ENCODE measurements at regions not wholly inside any gene's neighbourhood (a gene's known extent, or its start where the extent isn't known, plus 50 kb on each side); places are given as distances from the start of the nearest gene placed in this dataset.

DNA sequence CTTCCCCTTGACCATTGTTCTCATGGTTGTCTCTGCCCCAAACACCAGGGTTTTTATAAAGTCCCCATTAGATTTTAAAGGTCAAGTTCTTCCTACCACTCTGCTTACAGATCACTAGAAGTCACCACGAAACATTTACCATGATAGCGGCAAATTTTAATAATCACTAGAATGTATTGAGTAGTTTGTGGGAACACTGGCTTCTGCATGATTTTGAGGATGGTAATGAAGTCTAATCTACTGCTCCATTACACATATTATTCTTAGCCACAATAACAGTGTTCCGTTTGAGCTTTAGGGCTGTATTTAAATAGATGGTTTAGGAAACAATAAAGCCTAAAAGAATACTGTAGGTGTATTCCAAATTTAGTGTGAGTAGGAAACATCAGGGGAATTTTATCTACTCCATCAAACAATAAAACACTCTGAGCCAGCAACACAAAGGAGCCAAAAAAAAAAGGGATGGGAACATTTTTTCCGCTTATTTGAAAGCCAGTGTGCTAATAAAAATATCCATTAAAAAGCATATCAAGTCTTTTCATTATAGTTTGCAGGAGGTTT, 49.7 kb downstream of the KLF12 start:
- DNase-seq: no peak

DNA sequence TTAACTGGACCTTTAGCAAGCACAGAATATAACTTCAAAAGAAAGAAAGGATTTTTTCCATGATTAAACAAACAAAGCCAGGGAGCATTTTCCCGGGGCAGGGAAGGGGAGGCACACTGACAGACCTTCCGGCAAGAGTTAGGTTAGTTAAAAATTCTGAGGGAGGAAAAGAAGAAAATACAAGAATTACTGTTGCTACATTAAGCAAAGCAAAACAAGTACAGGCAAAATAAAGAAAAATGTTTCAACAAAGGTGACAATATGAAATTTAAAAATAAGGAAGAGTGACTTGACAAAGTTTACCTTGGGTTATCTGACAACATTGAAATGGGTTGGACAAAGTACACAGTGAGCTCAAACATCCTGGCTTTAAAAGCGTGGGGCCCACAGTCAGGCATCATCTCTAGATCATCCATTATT, 51.5 kb downstream of the KLF12 start:
- DNase-seq: no peak

DNA sequence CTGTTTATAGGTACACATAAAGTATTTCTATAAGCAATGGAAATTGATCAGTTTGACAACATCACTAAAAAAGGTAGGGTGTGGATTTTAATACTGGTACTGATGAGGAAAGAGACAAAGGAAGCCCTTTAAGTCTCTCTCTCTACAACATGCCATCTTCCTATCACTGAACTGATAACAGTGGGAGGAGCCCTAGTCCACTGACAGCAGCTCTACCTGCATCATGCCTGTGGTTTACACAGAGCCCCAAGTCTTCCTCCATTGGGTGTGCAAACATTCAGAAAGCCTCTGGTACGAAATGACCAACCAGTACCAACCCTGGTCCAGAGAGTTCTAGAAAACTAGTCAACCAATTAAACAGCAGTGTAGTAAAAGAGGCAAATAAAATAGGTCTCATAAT, 53.4 kb downstream of the KLF12 start:
- no peak for DNase-seq

GRCh38 chr13:74077792-74078191, 56.4 kb downstream of the KLF12 start:
- no peak for DNase-seq

DNA sequence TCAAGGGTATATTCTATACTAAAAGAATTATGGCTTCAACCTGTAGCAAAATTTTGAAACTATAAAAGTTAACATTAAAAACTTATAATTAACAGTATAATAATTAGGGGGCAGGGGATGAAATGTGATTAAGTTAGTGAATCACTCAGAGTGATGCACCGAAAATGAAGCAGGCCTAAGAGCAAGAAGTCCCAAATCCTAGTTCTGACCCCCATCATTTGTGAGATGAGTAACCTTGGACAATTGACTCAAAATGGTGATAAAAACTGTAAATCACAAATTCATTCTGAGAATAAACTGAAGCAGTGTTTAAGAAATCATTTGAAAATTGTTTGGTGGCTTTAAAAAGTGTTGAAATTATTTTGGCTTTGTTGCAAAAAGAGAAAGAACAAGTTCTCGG, 56.8 kb downstream of the KLF12 start:
- no peak for DNase-seq

DNA sequence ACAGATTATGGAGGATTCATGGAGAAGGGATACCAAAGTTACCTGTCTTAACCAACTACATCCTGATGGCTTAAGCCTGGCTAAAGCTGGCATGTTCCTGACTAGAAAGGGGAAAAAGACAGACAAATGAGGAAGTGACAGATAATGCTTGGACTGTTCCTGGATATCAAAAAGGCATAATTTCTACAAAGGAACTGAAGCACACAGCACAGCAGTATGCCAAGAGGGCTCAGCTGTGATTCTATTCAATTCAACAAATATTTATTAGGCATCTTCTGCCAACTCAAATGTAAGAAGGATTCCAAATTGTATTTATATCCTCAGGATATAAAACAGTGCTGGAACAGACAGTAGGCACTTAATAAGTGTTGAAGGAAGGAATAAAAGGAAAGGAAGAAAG, 59.5 kb downstream of the KLF12 start:
- no peak for DNase-seq

DNA sequence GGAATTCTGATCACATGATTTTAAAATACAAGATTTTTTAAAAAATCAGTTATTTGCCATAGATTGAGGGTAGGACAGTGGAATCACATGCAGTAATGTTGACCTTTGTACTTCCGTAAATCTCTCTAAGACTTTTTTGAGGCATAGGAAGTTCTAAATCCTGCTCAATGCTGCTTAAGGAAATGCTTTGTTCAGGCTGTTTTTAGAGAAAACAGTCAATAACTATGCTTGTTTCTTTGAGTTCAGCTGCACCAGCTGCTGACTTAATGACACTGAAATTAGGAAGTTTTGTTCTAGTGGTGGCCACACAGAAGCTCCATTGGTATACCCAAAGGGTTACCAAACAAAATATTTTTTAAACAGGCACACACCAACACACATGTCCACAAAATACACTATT, 60.9 kb downstream of the KLF12 start:
- DNase-seq: no peak

GRCh38 chr13:74070513-74070912, 63.7 kb downstream of the KLF12 start:
- DNase-seq: no peak

DNA sequence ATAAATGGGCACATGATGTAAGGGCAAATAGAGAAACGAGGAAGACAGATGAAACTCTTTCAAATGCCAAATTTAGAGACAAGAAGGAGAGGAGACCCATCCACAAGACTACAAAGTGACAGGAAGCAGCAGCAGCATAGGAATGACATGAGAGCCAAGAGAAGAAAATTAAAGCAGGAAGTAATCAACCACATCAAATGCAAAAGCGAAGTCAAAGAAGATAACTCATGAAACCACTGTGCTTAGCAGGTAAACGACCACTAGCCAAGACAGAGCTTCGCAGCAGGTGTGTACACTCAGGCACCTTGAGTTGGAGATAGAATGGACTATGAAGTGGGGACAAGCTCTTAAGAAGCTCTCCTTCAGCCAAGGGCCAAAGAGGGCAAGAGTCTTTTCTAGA, 64.1 kb downstream of the KLF12 start:
- DNase-seq: no peak

DNA sequence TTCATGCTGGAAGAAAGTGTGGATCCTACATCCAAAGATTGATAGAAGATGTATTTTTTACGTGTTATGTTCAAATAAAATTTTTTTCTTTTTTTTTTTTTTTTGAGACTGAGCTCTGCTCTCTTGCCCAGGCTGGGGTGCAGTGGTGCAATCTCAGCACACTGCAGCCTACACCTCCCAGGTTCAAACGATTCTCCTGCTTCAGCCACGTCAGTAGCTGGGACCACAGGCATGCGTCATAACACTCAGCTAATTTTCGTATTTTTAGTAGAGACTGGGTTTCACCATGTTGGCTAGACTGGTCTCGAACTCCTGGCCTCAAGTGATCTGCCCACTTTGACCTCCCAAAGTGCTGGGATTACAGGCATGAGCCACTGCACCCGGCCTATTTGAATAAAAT, 65.7 kb downstream of the KLF12 start:
- no peak for DNase-seq

GRCh38 chr13:74067818-74068217, 66.4 kb downstream of the KLF12 start:
- no peak for DNase-seq

GRCh38 chr13:74066937-74067336, 67.3 kb downstream of the KLF12 start:
- no peak for DNase-seq

GRCh38 chr13:74064805-74065312, 69.3 kb downstream of the KLF12 start:
- DNase-seq: no peak

GRCh38 chr13:74063533-74064100, 70.6 kb downstream of the KLF12 start:
- no peak for DNase-seq

DNA sequence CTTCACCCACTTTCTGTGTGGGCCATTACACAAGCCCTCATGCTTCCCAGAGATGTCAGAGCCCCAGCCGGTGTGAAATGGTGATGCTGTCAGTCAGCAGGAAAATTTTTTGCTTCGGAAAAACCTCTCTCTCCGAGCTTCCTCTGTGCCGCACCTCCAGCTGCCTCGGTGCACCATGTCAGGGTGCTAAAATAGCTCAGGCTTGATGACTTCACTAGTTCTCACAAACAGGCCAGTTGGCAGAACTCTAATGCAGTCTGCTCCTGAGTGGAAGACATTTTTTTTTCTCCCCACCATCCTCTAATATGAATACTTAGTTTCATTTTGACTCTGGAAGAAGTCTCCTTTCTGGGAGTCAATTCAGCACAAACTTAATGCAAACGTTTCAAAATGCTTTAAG, 71.3 kb downstream of the KLF12 start:
- DNase-seq: peak; percentile 35

- DNase-seq: peak; percentile 28
Measured at GRCh38 chr13:74061926-74062595, 72.1 kb downstream of the KLF12 start.

- no peak for DNase-seq
Measured at GRCh38 chr13:74056801-74057542, 77.2 kb downstream of the KLF12 start.

DNA sequence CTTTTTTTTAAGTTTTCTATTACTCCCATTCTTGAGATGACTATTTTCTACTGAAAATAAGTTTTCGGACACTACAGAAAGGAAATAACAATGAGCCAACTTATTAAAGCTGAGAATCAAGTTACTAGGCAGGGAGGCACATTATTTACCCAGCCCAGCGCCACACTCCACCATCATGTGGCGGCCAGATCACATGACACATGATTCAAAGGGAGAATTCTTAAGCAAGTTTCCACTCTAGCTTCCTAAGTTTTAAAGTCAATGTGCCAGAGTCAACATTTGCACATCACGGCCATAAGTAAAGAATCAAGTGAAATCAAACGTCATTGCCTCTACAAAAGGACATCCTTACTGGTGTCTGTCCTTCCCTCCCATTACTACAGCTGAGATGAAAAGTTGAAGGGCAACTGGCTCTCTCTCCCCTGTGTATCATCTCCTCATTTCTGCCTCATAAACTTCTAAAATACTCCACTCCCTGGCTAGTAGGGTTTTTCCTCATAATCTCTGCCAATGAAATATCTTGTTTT, 81.7 kb downstream of the KLF12 start:
- DNase-seq: no peak

DNA sequence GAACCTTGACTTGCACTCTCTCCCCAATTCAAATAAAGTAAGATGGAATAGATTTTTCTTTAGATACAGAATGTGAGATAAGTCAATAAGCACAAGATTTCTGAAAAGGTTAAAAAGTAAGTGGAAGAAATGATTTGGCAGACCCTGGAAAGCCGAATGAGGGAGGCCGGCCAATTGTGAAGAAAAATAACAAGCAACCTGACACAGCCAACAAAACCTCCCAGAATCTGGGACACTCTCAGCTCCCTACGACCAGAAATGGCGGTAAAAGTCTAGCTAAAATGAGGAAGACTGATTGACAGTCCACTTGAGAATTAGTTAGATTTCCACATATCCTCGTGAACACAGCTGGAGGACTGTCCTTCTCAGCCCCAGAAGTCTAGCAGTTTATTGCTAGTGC, 85.4 kb downstream of the KLF12 start:
- DNase-seq: no peak

DNA sequence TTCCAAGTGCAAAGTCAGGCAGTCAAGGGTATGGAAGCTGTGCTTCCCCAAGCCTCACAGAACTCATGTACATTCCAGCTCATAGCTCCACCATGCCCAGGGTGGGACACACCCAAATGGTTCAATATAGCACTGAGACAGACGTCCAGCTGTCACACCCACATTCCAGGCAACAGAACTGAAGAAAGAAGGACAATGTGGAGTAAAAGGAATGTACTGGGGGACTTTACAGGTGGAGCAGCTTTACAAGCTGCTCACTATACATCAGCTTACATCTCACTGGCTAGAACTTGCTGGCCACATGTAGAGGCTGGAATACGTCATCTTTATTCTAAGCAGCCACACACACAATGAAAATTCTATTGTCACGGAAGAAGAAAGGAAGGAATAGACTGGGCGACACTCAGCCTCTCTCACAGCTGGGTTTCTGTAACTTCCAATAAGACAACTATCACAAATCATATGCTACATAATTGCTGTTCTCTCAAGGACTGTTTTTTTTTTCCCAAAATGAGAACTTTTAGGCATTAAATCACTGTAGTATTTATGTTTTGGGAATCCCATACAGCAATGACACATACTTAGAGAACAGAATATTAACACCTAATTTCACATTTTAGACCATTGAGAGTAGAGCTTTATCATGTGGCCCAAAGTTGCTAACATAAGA, 86.1 kb downstream of the KLF12 start:
- DNase-seq: no peak

- DNase-seq: no peak
Measured at GRCh38 chr13:74046431-74046830, 87.8 kb downstream of the KLF12 start.

DNA sequence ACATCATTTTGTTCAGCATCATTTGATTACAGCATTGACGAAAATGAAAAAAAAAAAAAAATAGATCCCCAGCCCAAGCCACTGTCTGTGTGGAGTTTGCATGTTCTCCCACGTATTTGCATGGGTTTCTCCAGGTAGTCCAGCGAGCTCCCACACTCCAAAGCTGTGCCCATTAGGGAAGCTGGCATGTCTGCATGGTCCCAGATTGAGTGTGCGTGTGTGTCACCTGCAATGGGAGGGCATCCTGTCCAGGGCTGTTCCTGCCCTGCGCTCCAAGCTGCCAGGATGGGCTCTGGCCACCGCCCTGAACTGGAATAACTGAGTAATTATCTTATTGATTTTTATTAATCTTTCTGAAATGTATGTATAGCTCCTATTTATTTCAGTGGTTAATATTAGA, 88.6 kb downstream of the KLF12 start:
- no peak for DNase-seq

GRCh38 chr13:74043237-74043636, 91.0 kb downstream of the KLF12 start:
- DNase-seq: no peak
